ENCODE measurements at regions not wholly inside any gene's neighbourhood (a gene's known extent, or its start where the extent isn't known, plus 50 kb on each side); places are given as distances from the start of the nearest gene placed in this dataset.

DNA sequence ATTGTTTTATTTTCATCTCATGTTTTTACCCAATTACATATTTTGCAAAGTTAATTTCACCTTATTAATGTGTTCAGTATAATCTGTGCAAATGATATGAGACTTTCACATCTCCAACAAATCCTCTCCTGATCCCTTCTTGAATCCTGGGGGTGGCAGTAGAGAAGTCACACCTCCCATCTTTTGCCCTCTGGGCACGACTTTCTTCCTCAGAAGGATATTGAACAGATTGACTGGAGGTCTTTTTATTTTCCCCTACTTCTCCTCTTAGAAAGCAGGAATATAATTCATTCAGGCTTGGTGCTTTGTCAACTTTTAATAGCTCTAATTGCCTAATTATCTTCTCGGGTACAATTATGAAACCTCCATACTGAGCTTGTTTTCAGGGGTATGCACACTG lies 1037.1 kb upstream of the NUDT12 start:
- Mint-ChIP-seq H3K9me3 (peaks cover 5% of the 10 kb centered on the region), H3K27me3 (ENCODE audit: insufficient read depth) (no peaks in the 10 kb centered on the region), H3K4me1 (no peaks in the 10 kb centered on the region), H3K36me3 (ENCODE audit: low read depth) (no peaks in the 10 kb centered on the region), H3K27ac (no peak overlapping the region), H3K4me3 (no peak overlapping the region)
- Histone ChIP-seq H3K27ac (ENCODE audit: low read depth, low read length) (no peak overlapping the region), H3K9ac (ENCODE audit: extremely low read depth, low read length, poor library complexity, severe bottlenecking) (no peak overlapping the region), H3K36me3 (ENCODE audit: control insufficient read depth, insufficient read depth, low read length) (no peaks in the 10 kb centered on the region), H3K27me3 (ENCODE audit: control insufficient read depth, insufficient read depth, low read length, poor library complexity, severe bottlenecking) (no peaks in the 10 kb centered on the region), H3K4me1 (ENCODE audit: control insufficient read depth, insufficient read depth, low read length) (no peaks in the 10 kb centered on the region), H3K9me3 (ENCODE audit: control insufficient read depth, low read length) (peaks cover 12% of the 10 kb centered on the region), H3K4me3 (ENCODE audit: low read length) (no peak overlapping the region)
- WGBS, 2 experiments (ENCODE audit: insufficient coverage in 1 of 2, insufficient read length in 1 of 2), result 96% methylated on average over 2 of the region's 2 CpGs; no CpG with 5 or more reads in 1 of the 2 experiments
- TF ChIP-seq, protein P1, sequence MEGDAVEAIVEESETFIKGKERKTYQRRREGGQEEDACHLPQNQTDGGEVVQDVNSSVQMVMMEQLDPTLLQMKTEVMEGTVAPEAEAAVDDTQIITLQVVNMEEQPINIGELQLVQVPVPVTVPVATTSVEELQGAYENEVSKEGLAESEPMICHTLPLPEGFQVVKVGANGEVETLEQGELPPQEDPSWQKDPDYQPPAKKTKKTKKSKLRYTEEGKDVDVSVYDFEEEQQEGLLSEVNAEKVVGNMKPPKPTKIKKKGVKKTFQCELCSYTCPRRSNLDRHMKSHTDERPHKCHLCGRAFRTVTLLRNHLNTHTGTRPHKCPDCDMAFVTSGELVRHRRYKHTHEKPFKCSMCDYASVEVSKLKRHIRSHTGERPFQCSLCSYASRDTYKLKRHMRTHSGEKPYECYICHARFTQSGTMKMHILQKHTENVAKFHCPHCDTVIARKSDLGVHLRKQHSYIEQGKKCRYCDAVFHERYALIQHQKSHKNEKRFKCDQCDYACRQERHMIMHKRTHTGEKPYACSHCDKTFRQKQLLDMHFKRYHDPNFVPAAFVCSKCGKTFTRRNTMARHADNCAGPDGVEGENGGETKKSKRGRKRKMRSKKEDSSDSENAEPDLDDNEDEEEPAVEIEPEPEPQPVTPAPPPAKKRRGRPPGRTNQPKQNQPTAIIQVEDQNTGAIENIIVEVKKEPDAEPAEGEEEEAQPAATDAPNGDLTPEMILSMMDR (conservative IDR thresholded peaks at IDR 0.05), result no peak
- DNase-seq, result no peak

GRCh38 chr5:104598285-104598684 lies 1035.7 kb upstream of the NUDT12 start:
- no peaks in the 10 kb centered on the region for H3K36me3 ChIP-seq (ENCODE audit: control insufficient read depth, insufficient read depth, low read length)
- no peaks in the 10 kb centered on the region for H3K4me1 ChIP-seq (ENCODE audit: control insufficient read depth, insufficient read depth, low read length)
- DNase-seq, result no peak
- Mint-ChIP-seq H3K9me3 (peaks cover 5% of the 10 kb centered on the region), H3K4me1 (no peaks in the 10 kb centered on the region), H3K36me3 (ENCODE audit: low read depth) (no peaks in the 10 kb centered on the region), H3K27ac (no peak overlapping the region), H3K27me3 (ENCODE audit: insufficient read depth) (no peaks in the 10 kb centered on the region), H3K4me3 (no peak overlapping the region)
- H3K27me3 ChIP-seq (ENCODE audit: control insufficient read depth, insufficient read depth, low read length, poor library complexity, severe bottlenecking), result no peaks in the 10 kb centered on the region
- peaks cover 19% of the 10 kb centered on the region for H3K9me3 ChIP-seq (ENCODE audit: control insufficient read depth, low read length)
- H3K4me3 ChIP-seq (ENCODE audit: low read length), result no peak overlapping the region
- no peak overlapping the region for H3K27ac ChIP-seq (ENCODE audit: low read depth, low read length)
- TF ChIP-seq, protein P1 (conservative IDR thresholded peaks at IDR 0.05), result no peak
- no peak overlapping the region for H3K9ac ChIP-seq (ENCODE audit: extremely low read depth, low read length, poor library complexity, severe bottlenecking)
- WGBS, 2 experiments (ENCODE audit: insufficient coverage in 1 of 2, insufficient read length in 1 of 2), result 0% methylated on average over 1 of the region's 1 CpG; no CpG with 5 or more reads in 1 of the 2 experiments

DNA sequence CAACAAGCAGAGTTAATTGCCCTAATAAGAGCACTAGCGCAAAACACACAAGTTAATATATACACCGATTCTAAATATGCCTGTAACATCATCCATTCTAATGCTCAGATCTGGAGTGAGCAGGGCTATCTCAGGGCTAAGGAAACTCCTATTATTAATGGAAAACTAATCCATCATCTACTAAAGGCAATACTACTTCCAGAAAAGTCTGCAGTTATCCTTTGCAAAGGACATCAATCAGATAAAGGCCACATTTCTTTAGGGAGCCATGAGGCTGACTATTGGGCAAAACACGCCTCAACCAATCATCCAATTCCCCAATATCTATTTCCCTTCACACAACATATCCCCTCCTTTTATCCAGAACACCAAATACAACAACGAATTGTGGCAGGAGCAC lies 1032.3 kb upstream of the NUDT12 start:
- Mint-ChIP-seq H3K9me3 (peaks cover 25% of the 10 kb centered on the region), H3K27me3 (ENCODE audit: insufficient read depth) (no peaks in the 10 kb centered on the region), H3K27ac (no peak overlapping the region), H3K4me1 (no peaks in the 10 kb centered on the region), H3K4me3 (no peak overlapping the region), H3K36me3 (ENCODE audit: low read depth) (no peaks in the 10 kb centered on the region)
- TF ChIP-seq, protein P1 (conservative IDR thresholded peaks at IDR 0.05), result no peak
- Histone ChIP-seq H3K27me3 (ENCODE audit: control insufficient read depth, insufficient read depth, low read length, poor library complexity, severe bottlenecking) (no peaks in the 10 kb centered on the region), H3K9me3 (ENCODE audit: control insufficient read depth, low read length) (peaks cover 19% of the 10 kb centered on the region), H3K9ac (ENCODE audit: extremely low read depth, low read length, poor library complexity, severe bottlenecking) (no peak overlapping the region), H3K27ac (ENCODE audit: low read depth, low read length) (no peak overlapping the region), H3K4me1 (ENCODE audit: control insufficient read depth, insufficient read depth, low read length) (no peaks in the 10 kb centered on the region), H3K4me3 (ENCODE audit: low read length) (no peak overlapping the region), H3K36me3 (ENCODE audit: control insufficient read depth, insufficient read depth, low read length) (no peaks in the 10 kb centered on the region)
- 89 to 100% methylated on average over 2 to 4 of the region's 4 CpGs for whole genome bisulfite sequencing, 2 experiments (ENCODE audit: insufficient coverage in 1 of 2, insufficient read length in 1 of 2)
- no peak for DNase-seq

All from endodermal cell (in vitro differentiated cells).